BLaER1 treated with 17β-estradiol and CSF1 and Interleukin-3, amounts not matched to agents 10 nM and 100 nM (cell line): ENCODE measurements at regions not wholly inside any gene's neighbourhood (a gene's known extent, or its start where the extent isn't known, plus 50 kb on each side); places are given as distances from the start of the nearest gene placed in this dataset.
A peak's percentile ranks its signal among the peaks of the same experiment; 100 is the strongest.

Source experiments
- H3K27ac ChIP-seq, 11 experiments: shearing (Covaris generic); formaldehyde crosslinking; 2 replicates each; pipeline ENCODE4 v1.8.1; 2022
- H3K27me3 ChIP-seq, 11 experiments: shearing (Covaris generic); formaldehyde crosslinking; 2 replicates each; pipeline ENCODE4 v1.8.1; 2022
- H3K36me3 ChIP-seq, 11 experiments: shearing (Covaris generic); formaldehyde crosslinking; 2 replicates each; pipeline ENCODE4 v1.8.1; 2022
- H3K4me1 ChIP-seq, 10 experiments: shearing (Covaris generic); formaldehyde crosslinking; 2 replicates each; pipeline ENCODE4 v1.8.1; 2022
- H3K4me2 ChIP-seq, 11 experiments: shearing (Covaris generic); formaldehyde crosslinking; 2 replicates each; pipeline ENCODE4 v1.8.1; 2022
- H3K4me3 ChIP-seq, 10 experiments: shearing (Covaris generic); formaldehyde crosslinking; 2 replicates each; pipeline ENCODE4 v1.8.1; 2022
- H3K9ac ChIP-seq, 11 experiments: shearing (Covaris generic); formaldehyde crosslinking; 2 replicates each; pipeline ENCODE4 v1.8.1; 2022
- H3K9me3 ChIP-seq, 11 experiments: shearing (Covaris generic); formaldehyde crosslinking; replicated peaks in 1 of 11; 2 replicates each; pipeline ENCODE4 v1.8.1; 2022
- H4K20me1 ChIP-seq, 11 experiments: shearing (Covaris generic); formaldehyde crosslinking; 2 replicates each; pipeline ENCODE4 v1.8.1; 2022
- Cebpa-rat ChIP-seq, 11 experiments: shearing (Covaris generic); IDR thresholded peaks; 2 replicates each; pipeline ENCODE4 v1.8.1; 2022

GRCh38 chr6:21666201-21666691, 72.7 kb downstream of the SOX4 start:
- Histone ChIP-seq H3K27ac (no peak overlapping the region), H3K36me3 (no peaks in the 10 kb centered on the region), H3K27me3 (peaks cover 75 to 91% (median 85%) of the 10 kb centered on the region in 11 experiments), H3K4me1 (peaks cover 24 to 36% (median 33%) of the 10 kb centered on the region in 10 experiments), H3K4me2 (peak overlapping the region; percentile 79 to 99 (median 88)), H3K4me3 (peak overlapping the region; percentile 42 to 66 (median 52); a peak in 19 of 20 replicates), H3K9ac (peak overlapping the region in 6 of 11 experiments; percentile 8 to 67 (median 27); a peak in 6 of 22 replicates), H4K20me1 (peaks cover 0 to 18% (median 5%) of the 10 kb centered on the region in 11 experiments; a peak in 10 of 22 replicates), H3K9me3 (peaks cover 0 to 14% (median 2%) of the 10 kb centered on the region in 11 experiments; a peak in 3 of 22 replicates)
- no peak for TF ChIP-seq Cebpa-rat (IDR thresholded peaks at IDR 0.05)

- no peak overlapping the region for H3K9ac ChIP-seq
- H4K20me1 ChIP-seq, result peaks cover 0 to 18% (median 5%) of the 10 kb centered on the region in 11 experiments; a peak in 10 of 22 replicates
- no peaks in the 10 kb centered on the region for H3K36me3 ChIP-seq
- peaks cover 75 to 86% (median 84%) of the 10 kb centered on the region in 11 experiments for H3K27me3 ChIP-seq
- H3K27ac ChIP-seq, result no peak overlapping the region
- H3K4me3 ChIP-seq, result peak overlapping the region; percentile 23 to 66 (median 51); a peak in 16 of 20 replicates
- TF ChIP-seq Cebpa-rat (IDR thresholded peaks at IDR 0.05), result no peak
- peaks cover 0 to 14% (median 0%) of the 10 kb centered on the region in 11 experiments; a peak in 3 of 22 replicates for H3K9me3 ChIP-seq
- H3K4me1 ChIP-seq, result peaks cover 24 to 36% (median 33%) of the 10 kb centered on the region in 10 experiments
- peak overlapping the region; percentile 79 to 99 (median 88) for H3K4me2 ChIP-seq
Measured at GRCh38 chr6:21666853-21667681, 73.5 kb downstream of the SOX4 start.

GRCh38 chr6:21668795-21669194, 75.2 kb downstream of the SOX4 start:
- peaks cover 24 to 36% (median 33%) of the 10 kb centered on the region in 10 experiments for H3K4me1 ChIP-seq

GRCh38 chr6:21676769-21677168, 83.2 kb downstream of the SOX4 start:
- H3K9me3 ChIP-seq, result peaks cover 0 to 22% (median 4%) of the 10 kb centered on the region in 11 experiments; a peak in 5 of 22 replicates
- H3K27me3 ChIP-seq, result no peaks in the 10 kb centered on the region
- no peak overlapping the region for H3K4me2 ChIP-seq
- H3K4me1 ChIP-seq, result no peaks in the 10 kb centered on the region
- H3K4me3 ChIP-seq, result no peak overlapping the region
- H4K20me1 ChIP-seq, result no peaks in the 10 kb centered on the region
- no peak for TF ChIP-seq Cebpa-rat (IDR thresholded peaks at IDR 0.05)
- H3K36me3 ChIP-seq, result no peaks in the 10 kb centered on the region
- no peak overlapping the region for H3K27ac ChIP-seq
- H3K9ac ChIP-seq, result no peak overlapping the region

More at GRCh38 chr6:21668795-21669194, 75.2 kb downstream of the SOX4 start:
- peaks cover 61 to 69% (median 68%) of the 10 kb centered on the region in 11 experiments for H3K27me3 ChIP-seq
- H3K36me3 ChIP-seq, result no peaks in the 10 kb centered on the region
- peaks cover 0 to 8% (median 0%) of the 10 kb centered on the region in 11 experiments; a peak in 3 of 22 replicates for H3K9me3 ChIP-seq
- TF ChIP-seq Cebpa-rat (IDR thresholded peaks at IDR 0.05), result no peak
- H3K4me3 ChIP-seq, result no peak overlapping the region
- H3K9ac ChIP-seq, result no peak overlapping the region
- H3K4me2 ChIP-seq, result no peak overlapping the region
- H3K27ac ChIP-seq, result no peak overlapping the region
- H4K20me1 ChIP-seq, result peaks cover 0 to 18% (median 5%) of the 10 kb centered on the region in 11 experiments; a peak in 10 of 22 replicates

- Histone ChIP-seq H3K27me3 (no peaks in the 10 kb centered on the region), H3K27ac (no peak overlapping the region), H3K4me1 (no peaks in the 10 kb centered on the region), H3K9ac (no peak overlapping the region), H4K20me1 (no peaks in the 10 kb centered on the region), H3K36me3 (no peaks in the 10 kb centered on the region), H3K4me2 (no peak overlapping the region), H3K4me3 (no peak overlapping the region), H3K9me3 (peaks cover 0 to 13% (median 0%) of the 10 kb centered on the region in 11 experiments; a peak in 7 of 22 replicates)
- TF ChIP-seq Cebpa-rat (IDR thresholded peaks at IDR 0.05), result no peak
Measured at GRCh38 chr6:21678990-21679389, 85.4 kb downstream of the SOX4 start.

- no peak for TF ChIP-seq Cebpa-rat (IDR thresholded peaks at IDR 0.05)
- Histone ChIP-seq H3K4me3 (no peak overlapping the region), H4K20me1 (no peaks in the 10 kb centered on the region), H3K9me3 (peaks cover 0 to 12% (median 0%) of the 10 kb centered on the region in 11 experiments; a peak in 5 of 22 replicates), H3K27ac (no peak overlapping the region), H3K4me2 (no peak overlapping the region), H3K4me1 (no peaks in the 10 kb centered on the region), H3K9ac (no peak overlapping the region), H3K36me3 (no peaks in the 10 kb centered on the region), H3K27me3 (no peaks in the 10 kb centered on the region)
Measured at GRCh38 chr6:21679761-21680265, 86.3 kb downstream of the SOX4 start.

- Histone ChIP-seq H3K9me3 (peaks cover 0 to 12% (median 0%) of the 10 kb centered on the region in 11 experiments; a peak in 6 of 22 replicates), H4K20me1 (no peaks in the 10 kb centered on the region), H3K4me1 (no peaks in the 10 kb centered on the region), H3K4me2 (no peak overlapping the region), H3K27me3 (no peaks in the 10 kb centered on the region), H3K4me3 (no peak overlapping the region), H3K27ac (no peak overlapping the region), H3K9ac (no peak overlapping the region), H3K36me3 (no peaks in the 10 kb centered on the region)
- no peak for TF ChIP-seq Cebpa-rat (IDR thresholded peaks at IDR 0.05)
Measured at GRCh38 chr6:21680611-21681010, 87.1 kb downstream of the SOX4 start.

GRCh38 chr6:21690489-21690888, 96.9 kb downstream of the SOX4 start:
- Histone ChIP-seq H3K27ac (no peak overlapping the region), H3K4me2 (no peak overlapping the region), H3K9ac (no peak overlapping the region), H3K4me3 (no peak overlapping the region), H3K36me3 (no peaks in the 10 kb centered on the region), H4K20me1 (no peaks in the 10 kb centered on the region), H3K9me3 (peaks cover 3 to 28% (median 16%) of the 10 kb centered on the region in 11 experiments; a peak in 17 of 22 replicates), H3K27me3 (no peaks in the 10 kb centered on the region), H3K4me1 (no peaks in the 10 kb centered on the region)
- TF ChIP-seq Cebpa-rat (IDR thresholded peaks at IDR 0.05), result no peak

- H3K4me3 ChIP-seq, result no peak overlapping the region
- H4K20me1 ChIP-seq, result no peaks in the 10 kb centered on the region
- H3K27me3 ChIP-seq, result no peaks in the 10 kb centered on the region
- H3K9me3 ChIP-seq, result peaks cover 4 to 28% (median 18%) of the 10 kb centered on the region in 11 experiments; a peak in 17 of 22 replicates
- H3K9ac ChIP-seq, result no peak overlapping the region
- H3K27ac ChIP-seq, result no peak overlapping the region
- no peaks in the 10 kb centered on the region for H3K36me3 ChIP-seq
- no peak for TF ChIP-seq Cebpa-rat (IDR thresholded peaks at IDR 0.05)
- H3K4me2 ChIP-seq, result no peak overlapping the region
- no peaks in the 10 kb centered on the region for H3K4me1 ChIP-seq
Measured at GRCh38 chr6:21691685-21692346, 98.3 kb downstream of the SOX4 start.
